ENCODE measurements at regions not wholly inside any gene's neighbourhood (a gene's known extent, or its start where the extent isn't known, plus 50 kb on each side); places are given as distances from the start of the nearest gene placed in this dataset.

- TF ChIP-seq ELF4 (IDR thresholded peaks at IDR 0.05): no peak
- TF ChIP-seq PKNOX1 (IDR thresholded peaks at IDR 0.05): no peak
Observed at GRCh38 chr5:51449026-51449425, 65.8 kb downstream of the ISL1 start.

All from HEK293T (cell line).